Renal cortex interstitium (tissue), 11 donors: ENCODE measurements at regions not wholly inside any gene's neighbourhood (a gene's known extent, or its start where the extent isn't known, plus 50 kb on each side); places are given as distances from the start of the nearest gene placed in this dataset.
A peak's percentile ranks its signal among the peaks of the same experiment; 100 is the strongest.
"Not testable (repeated sequence)": the region's sequence is repeated elsewhere in the genome, so short reads cannot be mapped to it uniquely, and the experiment has no call there.

ENCODE experiments used
- DNase-seq, 11 donors: peaks; one replicate each; pipeline ENCODE4 v3.0.0-alpha.2; 2013; ENCODE audit warnings: low read depth in 9 of 11, low spot score in 4 of 11; ENCODE audit errors: extremely low read depth in 1 of 11

DNA sequence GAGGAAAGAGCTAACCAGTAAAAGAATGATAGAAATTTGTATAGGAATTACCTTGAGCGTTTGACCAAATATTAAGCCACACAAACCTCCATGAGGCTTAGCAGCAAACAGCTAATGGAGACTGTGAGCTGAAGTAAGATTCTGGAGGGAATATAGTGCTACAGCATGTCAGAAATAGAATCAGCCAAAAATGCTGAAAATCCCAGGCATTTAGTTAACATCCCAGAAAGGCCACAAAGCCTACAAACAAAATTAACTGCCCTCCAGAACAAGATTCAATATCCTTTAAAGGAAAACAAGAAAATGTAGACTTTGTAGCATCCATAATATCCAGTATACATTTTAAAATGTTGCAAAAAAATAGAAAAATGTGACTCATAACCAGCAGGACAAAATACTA, 257.8 kb upstream of the TUSC1 start:
- no peak for DNase-seq

DNA sequence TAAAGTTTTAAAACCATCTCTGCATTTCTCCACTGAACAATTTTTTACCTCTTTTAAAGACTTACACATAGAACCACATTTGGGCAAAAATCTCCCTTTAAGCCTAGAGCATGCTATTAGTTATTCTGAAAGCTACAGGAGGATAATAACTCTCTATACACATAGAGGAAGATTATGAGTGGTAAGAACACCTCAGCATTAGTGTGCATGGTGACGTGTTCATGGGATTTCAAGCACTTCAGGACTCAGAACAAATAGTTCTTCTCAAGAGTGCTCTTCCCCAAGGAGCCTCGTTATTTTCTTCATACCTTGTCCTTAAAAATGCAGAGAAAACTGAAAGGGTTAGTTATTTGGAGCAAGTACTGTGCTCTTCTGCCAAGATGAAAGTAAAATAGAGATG, 256.9 kb upstream of the TUSC1 start:
- no peak for DNase-seq

DNA sequence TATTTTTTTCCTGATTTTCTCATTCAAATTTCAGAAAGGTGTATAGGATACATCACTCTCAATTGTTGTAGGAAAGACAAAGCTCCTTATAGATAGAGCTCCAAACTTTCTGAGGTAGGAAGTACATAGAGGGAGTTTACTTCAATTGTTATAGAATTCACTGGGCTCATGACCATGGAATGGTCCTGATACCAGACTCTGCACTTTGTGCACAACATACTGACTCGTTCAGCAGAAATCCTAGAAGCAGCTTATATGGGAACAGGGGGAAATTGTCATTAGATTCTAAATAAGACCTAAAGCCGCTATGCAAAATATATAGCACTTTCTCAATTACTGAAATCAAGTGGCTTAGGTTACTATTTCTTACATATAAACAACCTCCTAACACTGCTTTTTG, 240.5 kb upstream of the TUSC1 start:
- DNase-seq, result no peak

DNA sequence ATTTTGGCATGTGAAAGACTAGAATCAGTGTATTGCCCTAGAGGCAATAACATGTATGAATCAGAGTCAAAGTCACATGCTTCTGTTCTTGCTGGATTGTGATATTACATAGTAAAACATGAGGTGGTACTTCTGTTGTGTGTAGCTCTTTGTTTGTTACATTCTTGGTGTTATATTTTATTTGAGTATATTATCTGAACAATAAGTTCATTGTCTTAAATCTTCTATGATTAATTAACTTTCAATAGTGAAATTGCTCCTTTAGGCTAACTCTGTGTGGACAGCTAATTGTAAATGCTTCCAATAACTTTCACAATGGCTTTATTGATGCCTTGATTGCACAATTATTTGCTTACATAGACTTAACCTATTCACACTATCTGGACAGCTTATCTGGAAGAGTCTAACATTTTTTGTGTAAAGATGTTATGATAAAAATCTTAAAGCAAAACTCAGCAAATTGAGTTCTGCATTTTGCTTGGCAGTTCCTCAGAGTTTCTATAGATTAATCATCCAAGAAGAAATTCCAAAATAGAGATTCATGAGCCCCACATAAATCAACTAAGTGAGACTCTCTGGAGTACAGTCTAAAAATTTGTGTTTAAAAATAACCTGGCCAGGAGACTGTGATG, 239.6 kb upstream of the TUSC1 start:
- DNase-seq, result no peak

DNA sequence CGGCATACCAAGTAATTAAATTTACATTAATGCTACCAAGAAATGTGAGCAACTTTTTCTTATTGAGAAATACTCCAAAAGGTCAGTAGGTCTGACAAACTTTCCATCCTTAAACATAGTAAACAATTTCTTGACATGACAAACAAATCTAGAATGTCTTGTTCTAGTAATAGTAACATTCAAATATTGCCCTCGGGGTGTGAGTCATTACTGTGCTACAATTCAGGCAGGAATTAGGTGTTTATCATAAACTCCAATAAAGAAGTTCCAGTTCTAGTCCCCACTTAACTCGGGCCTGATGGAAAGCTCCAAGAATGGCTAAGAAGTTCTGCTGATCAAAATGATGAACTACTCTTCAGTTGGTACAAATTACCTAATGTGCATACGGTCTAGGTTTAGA, 235.6 kb upstream of the TUSC1 start:
- no peak for DNase-seq

DNA sequence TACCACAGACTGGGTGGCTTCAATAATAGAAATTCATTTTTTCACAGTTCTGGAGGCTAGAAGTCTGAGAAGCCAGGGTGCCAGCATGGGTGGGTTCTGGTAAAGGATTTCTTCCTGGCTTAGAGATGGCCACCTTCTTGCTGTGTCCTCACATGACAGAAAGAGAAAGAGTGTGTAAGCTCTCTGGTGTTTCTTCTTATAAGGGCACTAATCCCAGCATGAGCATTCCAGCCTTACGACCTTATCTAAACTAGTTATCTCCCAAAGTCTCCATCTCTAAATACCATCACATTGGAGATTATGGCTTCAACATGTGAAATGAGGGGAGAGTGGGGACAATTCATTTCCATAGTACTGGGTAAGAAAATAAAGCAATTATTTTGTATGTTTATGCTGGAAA, 226.5 kb upstream of the TUSC1 start:
- no peak for DNase-seq

DNA sequence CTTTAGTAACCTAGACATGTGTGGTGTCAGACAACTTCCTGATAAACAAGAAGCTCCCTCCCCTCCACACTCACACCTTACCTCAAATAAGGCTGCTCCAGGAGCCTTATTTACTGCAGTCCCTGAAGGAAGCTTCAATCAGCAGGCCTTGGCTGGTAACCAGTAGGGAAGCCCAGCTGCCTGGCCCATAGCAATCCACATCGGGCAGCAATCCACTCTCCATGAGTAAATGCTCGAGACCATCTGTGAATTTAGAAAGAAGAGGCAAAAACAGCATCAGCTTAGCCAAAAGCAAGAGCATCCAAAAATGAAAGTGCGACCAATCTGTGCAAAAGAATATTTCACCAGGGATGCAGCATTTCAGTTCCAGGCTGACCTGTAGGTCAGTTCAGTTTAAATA, 213.3 kb upstream of the TUSC1 start:
- no peak for DNase-seq

DNA sequence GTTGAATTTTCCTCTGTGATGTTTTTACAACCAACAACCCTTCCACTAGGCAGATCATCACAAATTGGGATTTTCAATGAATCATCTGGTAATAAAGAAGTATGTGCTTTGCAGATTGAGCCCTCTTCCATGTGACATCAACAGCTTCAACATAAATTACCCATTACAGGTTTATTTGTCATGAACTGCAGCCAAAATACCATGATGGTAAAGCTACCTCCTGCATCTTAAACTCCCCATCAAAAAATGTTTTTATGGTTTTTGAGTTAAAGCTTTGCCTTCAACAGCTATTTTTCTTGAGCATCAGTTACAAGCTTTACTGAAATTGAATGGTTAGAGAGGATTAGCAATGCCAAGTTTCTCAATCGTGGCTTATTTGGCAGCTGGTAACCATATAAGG, 211.4 kb upstream of the TUSC1 start:
- no peak for DNase-seq

DNA sequence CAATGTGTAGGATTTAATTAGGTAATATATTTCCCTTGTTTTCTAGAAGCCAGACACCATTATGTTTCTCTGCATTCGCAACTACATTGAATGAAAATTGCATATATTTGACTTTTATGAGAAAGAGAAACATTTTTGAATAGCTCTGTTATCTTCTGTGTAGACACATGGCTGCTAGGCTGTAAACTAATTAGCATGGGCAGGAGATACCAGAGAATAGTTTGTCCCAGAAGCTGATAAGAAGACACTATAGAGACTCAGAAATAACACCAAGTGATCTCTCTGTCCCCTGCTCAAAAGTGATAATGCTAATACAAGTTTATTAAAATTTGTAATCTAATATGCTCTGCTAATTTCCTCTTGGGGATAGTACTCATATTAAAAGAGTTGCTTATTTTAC, 198.0 kb upstream of the TUSC1 start:
- DNase-seq, result no peak

DNA sequence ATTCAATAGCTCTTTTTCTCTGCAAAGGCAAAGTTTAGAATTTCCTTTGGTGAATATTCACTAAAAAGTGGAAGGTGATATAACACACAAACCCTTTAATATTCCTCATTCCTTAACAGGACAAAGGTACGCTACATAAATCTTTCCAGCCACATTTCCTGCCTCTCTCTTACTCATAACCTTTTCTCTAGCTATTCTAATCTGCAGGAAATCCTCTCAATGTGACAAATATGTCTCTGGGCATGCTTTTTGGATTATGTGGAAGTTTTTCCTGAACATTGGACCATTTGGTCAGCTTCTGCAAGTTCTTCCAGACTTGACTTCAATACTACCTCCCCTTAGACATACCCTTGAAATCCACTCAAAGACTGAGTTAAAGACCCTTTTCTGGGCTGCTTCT, 186.3 kb upstream of the TUSC1 start:
- peak in 1 of 11 donors; percentile 1 for DNase-seq

DNA sequence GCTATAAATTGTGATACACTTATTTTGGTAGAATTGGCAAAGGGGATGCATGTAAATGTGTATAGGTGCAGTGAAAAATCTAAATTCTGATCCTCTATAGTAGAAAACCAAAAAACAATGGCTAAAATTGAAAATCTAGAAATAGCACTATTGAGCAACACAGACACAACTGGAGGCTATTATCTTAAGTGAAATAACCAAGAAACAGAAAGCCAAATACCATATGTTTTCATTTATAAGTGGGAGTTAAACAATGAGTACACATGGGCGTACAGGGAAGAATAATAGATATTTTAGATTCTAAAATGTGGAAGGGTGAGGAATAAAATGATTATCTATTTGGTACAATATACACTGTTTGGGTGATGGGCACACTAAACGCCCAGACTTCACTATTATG, 183.2 kb upstream of the TUSC1 start:
- no peak for DNase-seq

DNA sequence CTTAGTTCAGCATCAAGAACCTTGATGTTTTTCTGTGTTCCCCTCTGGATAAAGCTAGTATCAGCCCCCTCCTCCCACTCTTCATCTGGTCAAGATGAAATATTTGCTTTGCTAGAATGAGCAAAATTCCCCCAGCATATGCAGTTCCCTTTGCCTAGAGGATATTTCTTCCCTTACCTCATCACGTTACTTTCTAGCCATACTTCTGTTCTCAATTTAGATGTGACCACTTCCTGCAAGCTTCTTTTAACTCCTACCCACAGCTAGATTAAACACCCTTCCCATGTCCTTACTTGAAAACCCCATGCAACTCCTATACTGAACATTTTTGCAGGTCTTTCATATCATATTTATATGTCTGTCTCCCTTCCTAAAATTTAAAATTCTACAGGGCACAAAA, 178.9 kb upstream of the TUSC1 start:
- no peak for DNase-seq

DNA sequence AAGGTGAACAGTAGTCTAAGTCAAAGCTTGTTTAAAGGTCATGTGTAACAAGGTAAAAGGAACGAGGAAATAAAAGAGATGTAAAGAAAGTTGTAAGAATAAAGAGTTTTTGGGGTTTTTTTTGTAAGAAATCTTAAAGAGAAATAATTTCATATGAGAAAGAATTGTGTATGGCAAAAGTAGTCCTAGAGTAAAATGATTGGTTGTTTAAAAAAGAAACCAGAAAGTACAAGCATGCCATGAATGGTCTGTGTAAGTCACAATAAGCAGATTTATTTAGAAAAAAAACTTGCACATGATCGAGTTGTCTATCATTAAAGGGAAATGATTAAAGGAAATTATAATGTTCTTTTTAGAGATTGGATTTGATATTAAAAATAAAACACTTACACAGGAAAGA, 172.6 kb upstream of the TUSC1 start:
- DNase-seq, result no peak

DNA sequence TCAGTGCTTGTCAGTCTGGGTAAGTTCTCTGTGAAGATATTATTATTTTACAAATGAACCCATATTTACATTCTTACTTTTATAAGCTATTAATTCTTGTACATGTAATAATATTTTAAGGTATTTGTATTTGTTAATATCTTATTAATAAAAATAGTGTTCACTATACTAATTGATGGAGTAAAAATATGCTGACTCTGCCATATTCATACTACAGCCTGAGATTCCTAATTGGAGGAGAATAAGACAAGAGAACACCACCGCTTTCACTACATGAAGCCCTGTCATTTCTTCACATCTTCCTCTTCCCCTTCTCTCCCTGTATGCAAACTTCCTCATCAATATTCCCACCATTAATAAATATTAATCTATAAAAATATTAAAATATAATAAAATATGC, 167.6 kb upstream of the TUSC1 start:
- DNase-seq, result no peak

DNA sequence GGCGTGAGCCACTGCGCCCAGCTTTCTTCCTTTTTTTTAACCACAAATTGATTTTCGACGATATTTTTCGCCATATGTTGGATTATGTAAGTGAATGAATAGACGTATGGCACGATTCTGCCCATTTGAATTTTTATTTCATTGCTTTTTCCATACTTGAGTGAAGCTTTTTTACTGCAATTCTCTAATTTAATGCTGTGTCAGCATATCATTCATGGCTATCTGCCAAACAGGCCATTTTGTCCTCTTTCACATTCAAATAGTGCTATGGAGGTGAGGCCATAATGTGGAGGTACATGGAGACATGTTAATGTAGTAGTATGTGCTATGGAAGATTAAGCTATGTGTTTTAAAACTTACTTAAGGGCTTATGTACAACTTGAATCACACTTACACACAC, 152.1 kb upstream of the TUSC1 start:
- no peak for DNase-seq

DNA sequence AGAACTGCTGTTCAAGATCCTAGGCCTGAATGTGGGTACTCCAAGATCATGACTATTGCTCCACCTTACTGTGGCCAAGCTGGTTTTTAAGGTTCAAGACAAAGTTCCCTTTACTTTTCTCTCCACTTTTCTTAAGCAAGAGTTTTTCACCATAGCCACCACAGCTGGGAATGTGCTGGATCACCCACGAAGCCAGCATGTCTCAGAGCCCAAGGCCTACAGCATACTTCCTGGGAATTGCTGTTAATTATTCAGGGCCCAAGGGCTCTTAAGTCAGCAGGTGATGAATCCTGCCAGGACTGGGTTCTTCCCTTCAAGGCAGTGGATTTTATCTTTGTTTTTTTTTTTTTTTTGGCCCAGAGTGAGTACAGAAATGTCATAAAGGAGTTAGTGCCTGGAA, 149.4 kb upstream of the TUSC1 start:
- DNase-seq, result no peak

DNA sequence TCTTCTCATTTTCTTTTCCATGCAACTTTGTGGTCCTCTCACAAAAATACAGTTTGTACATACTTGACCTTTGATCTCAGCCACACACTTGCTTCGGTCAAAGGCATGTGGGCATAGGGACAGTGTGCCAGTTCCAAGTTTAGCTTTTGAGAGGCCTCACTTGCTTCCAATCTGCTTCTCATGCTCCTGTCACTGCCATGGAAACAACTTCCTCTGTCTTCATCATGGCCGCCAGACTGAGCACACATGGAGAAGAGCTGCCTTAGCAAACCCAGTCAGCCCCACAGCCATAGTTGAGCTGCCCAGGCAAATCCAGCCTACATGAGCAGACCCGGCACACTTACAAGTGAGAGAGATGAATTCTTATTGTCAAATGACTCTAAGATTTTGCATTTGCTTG, 138.2 kb upstream of the TUSC1 start:
- no peak for DNase-seq

DNA sequence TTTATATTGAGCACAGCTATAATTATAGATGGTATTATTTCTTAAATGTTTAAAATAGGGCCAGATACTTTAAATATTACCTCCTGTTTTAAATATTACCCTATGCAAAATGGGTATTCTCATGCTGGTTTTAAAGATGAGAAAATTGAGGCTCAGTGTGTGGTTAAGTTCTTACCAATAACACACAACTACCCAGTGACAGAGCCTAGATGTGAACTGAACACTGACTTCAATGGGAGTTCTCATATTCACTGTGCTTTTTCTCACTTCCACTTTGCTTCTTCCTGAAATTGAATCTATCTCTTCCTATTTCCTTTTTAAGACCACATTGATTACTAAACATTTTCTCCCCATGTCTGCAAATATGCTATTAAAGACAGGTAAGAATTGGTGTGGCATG, 135.8 kb upstream of the TUSC1 start:
- DNase-seq, result no peak

DNA sequence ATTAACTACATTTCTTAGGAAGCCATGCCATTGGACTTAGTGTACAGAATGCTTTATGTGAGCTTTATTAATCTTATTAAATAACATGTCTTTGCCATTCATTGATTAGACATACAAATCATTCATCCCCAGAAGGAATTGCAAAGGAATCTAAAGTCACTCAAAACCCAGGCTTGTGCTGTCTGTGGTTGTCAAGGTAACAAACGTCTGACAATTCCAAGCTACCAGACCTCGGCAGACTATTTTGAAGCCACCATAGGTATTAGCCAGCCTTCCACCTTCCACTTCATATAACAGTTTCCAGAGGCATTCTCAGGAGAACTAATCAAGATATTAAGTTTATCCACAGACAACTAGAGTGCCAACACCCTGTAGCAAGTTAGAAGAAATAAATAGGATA, 135.2 kb upstream of the TUSC1 start:
- DNase-seq, result no peak

DNA sequence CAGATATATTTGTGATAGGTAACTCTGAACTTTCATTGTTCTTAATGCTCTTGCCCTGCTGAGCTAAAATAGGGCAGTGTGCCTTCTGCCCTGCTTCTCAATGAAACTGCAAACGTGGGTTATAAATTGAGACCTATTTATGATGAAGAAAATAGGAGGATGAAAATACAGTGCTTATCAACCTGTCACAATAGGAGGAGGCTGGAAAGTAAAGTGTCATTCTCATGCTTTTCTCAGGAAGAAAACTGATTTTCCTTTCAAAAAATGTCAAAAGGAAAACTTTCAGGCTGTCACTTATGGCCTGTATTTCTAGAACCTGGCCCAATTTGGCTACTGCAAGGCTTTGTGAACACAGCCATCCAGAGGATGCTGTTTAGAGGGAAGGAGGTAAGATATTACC, 130.3 kb upstream of the TUSC1 start:
- no peak for DNase-seq

DNA sequence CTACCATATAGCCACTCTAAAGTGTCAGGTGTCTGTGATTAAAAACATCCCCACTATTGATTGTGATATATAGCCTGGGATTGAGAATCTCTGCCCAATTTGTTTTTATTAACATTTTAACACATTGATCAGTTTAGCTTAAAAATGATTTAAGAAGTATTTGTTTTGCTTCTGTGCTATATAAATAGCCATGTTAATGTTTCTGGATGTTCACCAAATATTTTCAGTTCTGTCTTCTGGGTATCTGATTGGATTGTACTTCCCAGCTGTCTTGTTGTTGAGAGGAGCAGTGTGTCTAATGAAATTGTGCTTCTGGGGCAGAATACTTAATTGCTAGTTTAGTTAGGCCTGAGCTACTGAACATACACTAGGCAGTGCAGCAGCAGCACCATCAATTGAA, 126.6 kb upstream of the TUSC1 start:
- peak in 4 of 11 donors; percentile 4 to 12 (median 6) for DNase-seq

DNA sequence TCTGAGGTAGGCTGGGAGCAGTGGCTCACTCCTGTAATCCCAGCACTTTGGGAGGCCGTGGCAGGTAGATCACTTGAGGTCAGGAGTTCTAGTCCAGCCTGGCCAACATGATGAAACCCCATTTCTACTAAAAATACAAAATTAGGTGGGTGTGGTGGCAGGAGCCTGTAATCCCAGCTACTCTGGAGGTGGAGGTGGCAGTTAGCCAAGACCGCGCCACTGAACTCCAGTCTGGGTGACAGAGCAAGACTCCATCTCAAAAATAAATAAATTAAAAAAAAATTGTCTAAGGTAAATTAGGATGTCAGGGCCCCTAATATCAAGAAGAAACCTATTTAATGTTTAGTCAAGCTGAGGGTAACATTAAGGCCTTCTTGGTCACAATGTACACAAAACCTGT, 123.7 kb upstream of the TUSC1 start:
- DNase-seq, result not testable (repeated sequence)
